AG08396 (cell line): ENCODE measurements at regions not wholly inside any gene's neighbourhood (a gene's known extent, or its start where the extent isn't known, plus 50 kb on each side); places are given as distances from the start of the nearest gene placed in this dataset.
"Not testable (repeated sequence)": the region's sequence is repeated elsewhere in the genome, so short reads cannot be mapped to it uniquely, and the experiment has no call there.

Experiments used
- DNase-seq: peaks from one replicate; pipeline ENCODE4 v3.0.0; 2012; ENCODE audit warnings: low spot score, mixed read lengths

DNA sequence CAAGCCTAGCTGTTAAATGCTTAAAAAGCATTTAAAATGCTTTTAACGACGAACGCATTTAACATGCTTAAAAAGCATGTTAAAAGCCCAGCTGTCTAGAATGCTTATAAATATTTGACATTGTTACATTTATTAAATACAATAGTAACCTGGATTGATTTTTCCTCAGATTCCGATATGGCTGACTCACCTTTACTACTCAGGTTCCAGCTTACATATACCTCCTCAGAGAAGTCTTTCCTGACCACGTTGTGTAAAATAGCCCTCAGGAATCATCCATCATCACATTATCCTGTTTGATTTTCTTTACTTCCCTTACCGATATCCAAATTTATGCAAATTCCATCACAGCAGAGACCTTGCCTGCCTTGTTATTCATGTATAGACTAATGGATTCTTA lies 51.4 kb downstream of the SLC41A2 start:
- DNase-seq, result no peak

DNA sequence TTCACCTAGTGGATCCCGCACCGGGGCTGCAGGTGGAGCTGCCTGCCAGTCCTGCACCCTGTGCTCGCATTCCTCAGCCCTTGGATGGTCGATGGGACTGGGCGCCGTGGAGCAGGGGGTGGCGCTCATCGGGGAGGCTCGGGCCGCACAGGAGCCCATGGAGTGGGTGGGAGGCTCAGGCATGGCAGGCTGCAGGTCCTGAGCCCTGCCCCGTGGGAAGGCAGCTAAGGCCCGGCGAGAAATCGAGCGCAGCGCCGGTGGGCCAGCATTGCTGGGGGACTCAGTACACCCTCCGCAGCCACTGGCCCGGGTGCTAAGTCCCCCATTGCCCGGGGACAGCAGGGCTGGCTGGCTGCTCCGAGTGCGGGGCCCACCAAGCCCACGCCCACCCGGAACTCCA lies 52.6 kb downstream of the SLC41A2 start:
- DNase-seq, result not testable (repeated sequence)

DNA sequence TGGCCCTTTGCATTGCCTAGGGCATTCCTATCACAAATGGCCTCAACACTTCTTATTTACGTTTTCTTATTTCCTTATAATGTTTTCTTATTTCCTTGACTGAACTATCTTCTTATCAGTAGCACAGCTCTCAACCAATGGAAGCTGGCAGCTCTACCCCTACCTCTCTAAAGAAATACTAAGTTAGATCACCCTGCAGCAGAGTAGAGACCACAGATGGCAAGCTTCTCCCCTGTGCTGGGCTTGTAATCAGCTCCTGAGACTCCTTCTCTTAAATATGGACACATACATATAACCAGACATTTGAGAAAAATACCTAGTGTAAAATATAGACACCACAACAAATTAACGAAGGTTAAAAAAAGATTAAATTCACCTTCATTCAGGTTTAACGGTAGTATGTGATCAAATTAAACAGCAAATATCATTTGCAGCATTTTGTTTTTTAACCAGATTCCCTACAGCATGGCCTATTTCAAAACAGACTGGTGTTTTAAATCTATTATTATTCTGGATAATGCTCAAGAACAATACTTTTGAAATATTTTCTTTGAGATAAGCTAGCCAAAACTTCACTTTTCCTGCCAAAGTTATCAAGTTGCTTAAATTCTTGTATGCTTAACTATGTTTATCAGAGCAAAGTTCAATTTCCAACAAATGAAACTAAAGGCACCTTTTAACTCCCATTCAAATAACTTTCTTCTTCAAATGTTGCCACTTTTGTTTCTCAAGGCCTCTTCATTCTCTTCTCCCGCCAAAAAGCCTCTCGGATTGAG lies 54.3 kb downstream of the SLC41A2 start:
- DNase-seq, result no peak

DNA sequence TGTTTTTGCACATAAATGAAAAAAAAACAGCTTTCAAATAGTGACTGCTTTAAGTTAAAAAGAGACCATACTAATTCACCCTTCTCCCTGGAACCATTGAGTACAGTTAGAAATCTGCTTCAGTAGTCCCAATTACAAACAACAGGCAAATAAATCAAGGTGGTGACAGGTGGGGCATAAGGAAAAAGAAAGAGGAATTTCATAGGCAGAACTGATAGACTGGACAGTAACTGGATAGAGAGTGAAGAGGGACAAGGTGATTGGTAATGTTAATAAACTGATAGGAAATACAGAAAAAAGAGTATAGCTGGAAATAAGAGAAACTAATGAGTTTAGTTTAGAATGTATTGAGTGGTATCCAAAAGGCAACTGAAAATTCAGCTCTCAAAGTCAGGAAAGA lies 56.0 kb downstream of the SLC41A2 start:
- no peak for DNase-seq

DNA sequence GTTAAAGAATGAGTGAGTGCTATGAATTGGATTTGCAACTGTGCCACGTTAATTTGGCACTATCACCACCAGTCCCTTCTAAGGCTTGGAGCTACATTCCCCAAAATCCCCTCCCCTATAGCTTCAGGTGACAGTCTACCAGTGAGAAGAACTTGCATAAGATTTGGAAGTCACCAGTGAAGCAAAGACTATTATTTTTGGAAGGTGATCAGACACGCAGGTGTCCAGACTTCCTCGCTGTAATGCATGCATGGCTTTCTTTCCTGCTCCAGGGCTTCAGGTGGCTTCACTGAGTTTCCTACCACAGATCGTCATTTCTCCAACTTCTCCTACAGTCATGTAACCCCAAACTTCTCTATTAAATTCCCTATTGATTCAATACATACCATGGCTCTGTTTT lies 61.4 kb downstream of the SLC41A2 start:
- no peak for DNase-seq

DNA sequence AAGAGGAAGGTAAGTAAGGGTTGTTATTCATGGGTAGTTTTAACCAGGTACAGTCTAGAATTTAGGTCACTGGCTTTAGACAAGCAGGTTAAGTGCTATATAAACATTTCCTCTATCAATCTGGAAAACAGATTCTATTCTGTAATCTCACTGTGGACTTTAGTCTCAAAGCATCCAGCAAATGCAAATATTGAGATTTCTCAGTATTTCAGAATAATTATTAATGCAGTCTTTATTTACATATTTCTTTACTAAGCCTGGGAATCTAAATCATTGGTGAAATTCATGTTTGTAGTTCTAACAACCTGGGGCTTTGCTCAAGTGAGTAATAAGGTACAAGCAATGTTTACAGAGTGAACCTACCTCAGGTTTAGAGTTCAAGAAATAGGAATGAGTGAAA lies 61.9 kb downstream of the SLC41A2 start:
- DNase-seq, result no peak

DNA sequence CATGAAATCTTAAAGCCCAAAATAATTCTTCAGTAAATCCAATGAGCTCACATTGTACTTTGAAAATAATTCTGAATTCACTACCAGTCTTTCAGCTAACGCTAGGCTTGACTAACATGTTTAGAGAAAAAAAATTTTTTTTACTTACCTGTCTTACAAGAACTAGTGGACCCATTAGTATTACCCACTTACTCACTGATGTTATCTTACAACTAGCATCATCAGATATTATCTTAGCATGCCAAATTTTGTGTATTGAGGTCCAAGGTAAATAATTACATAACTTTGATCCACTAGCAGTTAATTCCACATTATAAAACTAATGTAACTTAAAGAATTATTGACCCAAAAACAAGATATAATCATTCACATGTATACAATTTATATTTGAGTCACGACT lies 62.7 kb downstream of the SLC41A2 start:
- DNase-seq, result no peak

DNA sequence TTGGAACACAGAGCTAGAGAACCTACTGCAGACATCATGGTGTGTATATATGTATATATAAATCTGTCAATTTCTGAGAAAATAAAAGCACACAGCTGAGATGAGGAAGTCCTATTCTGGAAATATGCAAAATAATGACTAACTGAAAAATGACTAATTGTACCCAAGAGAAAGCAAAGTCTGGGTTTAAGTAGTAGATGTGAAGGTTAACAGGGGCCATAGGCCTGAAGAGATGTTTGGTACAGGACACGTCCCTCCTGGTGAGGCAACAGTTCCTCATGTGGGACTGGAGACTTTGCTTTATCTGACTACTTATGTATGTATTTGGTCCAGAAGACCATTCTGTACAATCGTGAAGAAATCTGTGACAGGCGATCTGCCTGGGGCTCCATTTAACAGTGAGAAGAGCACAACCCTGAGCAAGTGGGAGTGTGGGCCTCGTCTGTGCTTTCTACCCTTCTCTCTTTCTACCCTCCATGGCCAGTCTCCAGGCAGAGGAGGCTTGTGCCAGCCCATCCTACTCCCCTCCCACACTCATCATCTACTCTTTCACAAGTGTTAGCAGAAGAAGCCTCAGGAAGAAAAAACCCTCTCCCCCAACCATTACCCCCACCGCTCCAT lies 67.5 kb downstream of the SLC41A2 start:
- DNase-seq, result no peak

DNA sequence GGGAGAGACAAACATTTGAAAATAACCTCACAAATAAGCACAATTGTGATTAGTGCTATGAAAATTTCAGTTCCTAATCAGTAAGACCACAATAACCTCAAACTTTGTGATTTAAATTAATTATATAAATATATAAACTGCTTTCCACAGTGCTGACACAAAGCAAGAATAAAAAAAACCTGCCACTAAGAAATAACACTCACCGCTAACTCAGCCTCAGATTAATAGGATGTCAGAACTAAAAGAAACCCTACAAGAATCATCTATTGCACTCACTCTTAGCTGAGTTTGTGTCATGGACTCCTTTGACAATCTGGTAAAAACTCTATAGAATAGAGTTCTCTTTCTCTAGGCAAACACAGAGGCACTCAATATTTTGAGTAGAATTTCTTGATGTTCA lies 68.4 kb downstream of the SLC41A2 start:
- no peak for DNase-seq

DNA sequence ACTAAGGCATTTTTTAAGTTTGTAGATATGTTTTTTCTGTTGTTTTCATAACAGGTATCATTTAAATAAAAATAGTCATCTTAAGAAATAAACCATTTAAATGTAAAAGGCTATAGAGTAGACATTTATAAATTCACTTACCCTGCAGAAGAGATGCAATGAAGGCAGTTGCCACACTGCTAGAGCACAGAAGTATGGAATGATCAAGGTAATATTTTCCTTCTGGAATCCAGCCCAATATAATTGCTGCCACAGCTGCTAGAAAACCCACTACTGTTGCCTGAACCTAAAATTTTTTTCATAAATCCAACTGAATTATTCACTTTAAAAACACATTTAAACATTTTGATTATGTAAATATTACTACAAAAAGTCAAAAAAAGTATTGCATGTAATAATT lies 69.2 kb downstream of the SLC41A2 start:
- no peak for DNase-seq

DNA sequence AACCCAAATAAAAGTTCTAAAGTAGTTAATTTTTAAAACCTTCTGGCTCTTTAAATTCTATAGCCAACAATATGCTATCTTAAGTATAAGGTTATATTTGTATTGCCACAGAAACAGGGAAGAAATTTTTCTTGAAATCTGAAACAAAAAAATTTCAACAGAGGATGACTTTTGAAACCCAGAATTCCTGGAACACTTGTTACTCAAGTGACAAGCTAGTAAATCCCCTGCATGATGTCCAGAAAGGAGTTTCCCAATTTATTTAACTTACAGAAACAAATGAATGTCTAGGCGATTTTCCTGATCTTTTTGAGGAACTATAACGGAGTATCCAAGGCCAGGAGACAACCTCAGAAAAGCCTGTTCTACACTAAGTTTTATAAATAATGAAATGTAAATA lies 69.6 kb downstream of the SLC41A2 start:
- no peak for DNase-seq

DNA sequence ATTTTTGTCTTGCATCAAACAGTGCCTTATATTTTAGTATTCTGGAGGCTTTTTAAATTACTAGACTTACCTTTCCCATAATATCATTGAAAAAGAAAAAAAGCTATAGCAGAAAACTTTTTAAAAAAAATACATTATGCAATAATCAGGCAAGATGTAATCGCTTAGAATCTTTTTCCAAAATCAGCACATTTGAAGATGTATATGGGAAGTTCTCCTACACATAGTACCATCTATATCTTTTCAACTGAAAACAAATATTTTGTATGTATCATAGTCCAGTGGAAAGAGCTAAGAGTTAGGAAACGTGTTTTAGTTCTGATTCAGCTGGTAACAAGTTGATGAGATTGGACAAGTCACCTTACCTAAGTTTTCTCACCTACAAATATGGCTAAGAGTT lies 70.6 kb downstream of the SLC41A2 start:
- no peak for DNase-seq

DNA sequence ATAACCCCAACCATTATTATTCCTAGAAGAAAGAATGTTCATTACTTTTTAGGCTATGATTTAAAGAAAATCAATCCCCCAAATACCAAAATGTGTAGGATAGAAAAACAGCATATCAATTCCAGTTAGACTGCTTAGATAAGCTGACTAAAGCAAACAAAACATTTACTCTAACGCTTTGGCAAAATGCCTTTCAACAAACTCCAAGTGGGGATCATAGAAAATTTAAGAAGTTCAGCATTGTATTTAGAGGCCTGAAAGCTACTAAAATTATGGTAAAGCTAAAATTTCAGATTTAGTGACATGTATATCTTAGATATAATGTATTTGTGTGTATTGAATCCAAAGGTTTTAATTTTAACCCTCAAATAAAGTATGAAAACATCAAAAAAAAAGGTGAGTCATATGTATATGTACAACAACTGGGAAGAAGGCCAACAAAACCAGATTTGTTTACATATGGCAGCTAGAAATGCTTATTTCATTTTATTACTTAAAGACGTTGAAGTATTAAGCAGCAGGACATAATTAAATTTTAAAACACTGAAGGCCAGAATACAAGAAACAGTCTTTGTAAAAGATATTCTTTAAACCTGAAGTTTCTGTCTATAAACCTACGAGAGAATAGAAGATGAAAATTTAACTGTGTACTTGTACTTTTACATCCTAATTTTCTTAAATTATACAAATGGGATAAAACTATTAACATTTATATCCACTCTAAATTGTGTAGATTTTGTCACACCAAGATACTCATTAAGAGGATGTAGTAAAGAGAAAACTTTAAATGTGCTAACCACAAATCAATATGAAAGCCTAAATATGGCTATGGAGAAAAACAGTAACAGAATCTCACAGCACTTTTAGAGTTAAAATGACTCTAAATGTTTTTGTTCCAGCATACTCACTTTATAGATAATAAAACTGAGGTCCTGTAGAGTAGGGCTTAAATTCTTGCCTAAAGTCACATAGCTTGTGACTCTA lies 71.4 kb downstream of the SLC41A2 start:
- no peak for DNase-seq

DNA sequence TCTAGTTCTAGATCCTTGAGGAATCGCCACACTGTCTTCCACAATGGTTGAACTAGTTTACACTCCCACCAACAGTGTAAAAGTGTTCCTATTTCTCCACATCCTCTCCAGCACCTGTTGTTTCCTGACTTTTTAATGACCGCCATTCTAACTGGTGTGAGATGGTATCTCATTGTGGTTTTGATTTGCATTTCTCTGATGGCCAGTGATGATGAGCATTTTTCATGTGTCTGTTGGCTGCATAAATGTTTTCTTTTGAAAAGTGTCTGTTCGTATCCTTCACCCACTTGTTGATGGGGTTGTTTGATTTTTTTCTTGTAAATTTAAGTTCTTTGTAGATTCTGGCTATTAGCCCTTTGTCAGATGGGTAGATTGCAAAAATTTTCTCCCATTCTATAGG lies 79.2 kb downstream of the SLC41A2 start:
- not testable (repeated sequence) for DNase-seq

DNA sequence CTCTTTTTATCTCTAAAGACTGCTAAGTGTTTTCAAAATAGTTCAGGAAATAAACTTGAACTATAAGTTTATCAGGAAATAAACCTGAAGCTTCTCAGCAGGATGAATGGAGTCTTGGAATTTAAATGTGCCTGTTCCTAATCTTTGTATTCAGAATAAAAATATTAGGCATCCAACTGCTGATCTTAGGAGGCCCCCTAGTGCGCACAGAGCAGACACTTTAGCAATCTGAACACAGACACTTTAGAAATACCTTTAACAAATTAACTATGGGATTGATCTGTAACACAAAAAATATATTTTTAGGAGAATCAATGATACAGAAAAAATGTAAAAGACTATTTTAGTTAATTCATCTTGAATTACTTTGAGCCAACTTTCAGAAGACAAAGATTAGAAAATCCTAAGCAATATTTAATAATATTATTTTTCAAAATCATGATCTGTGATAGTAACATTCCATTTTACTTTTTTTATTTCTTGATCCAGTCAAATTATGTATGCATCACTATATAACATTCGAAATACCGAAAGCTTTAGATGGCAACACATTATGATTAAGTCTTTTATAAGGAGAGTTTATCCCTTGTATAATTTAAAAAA lies 80.9 kb downstream of the SLC41A2 start:
- peak; percentile 33 for DNase-seq

DNA sequence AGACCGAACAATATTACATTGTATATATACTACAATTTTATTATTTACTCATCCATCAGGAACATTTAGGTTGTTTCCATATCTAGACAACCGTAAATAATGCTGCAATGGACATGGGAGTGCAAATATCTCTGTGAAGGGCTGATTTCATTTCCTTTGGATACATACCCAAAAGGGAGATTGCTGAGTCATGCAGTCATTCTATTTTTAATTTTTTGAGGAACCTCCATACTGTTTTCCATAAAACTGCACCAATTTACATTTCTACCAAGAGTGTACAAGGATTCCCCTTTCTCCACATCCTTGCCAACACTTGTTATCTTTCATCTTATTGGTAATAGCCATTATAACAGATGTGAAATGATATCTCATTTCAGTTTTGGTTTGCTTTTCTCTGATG lies 84.7 kb downstream of the SLC41A2 start:
- DNase-seq, result no peak

DNA sequence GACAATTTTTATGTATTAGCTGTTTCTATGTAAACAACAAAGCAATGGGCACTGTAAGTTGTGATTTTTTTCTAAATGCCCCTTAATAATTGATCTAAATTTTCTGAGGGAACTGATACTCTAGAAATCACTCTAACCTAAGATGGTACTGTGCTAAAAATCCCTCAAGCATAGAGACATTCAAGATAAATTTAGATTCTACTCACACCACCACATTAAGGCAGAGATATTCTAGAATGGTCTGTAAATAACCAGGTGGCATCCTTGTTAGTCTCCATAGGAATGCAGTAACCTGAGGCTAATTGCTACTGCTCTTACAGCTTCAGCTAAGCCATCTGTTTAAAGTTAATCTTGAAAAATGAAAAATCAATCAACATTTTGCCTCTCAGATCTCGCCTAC lies 87.3 kb downstream of the SLC41A2 start:
- no peak for DNase-seq

DNA sequence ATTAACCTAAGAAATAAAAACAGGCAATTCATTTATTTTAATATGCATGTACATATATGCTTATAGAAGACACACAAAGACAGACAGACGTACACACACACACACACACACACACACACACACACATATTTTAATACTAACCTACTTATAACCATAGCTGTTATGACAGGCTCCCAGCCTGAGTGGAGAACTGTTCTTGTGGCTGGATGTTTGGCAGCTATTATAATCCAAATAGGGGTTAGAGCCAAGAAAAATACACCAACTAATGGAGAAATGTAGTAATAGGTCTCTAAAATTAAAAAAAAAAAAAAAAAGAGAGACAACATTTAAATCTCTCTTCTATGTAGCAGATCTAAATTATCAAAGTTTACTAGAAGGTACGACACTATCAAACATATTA lies 91.8 kb downstream of the SLC41A2 start:
- peak; percentile 23 for DNase-seq

DNA sequence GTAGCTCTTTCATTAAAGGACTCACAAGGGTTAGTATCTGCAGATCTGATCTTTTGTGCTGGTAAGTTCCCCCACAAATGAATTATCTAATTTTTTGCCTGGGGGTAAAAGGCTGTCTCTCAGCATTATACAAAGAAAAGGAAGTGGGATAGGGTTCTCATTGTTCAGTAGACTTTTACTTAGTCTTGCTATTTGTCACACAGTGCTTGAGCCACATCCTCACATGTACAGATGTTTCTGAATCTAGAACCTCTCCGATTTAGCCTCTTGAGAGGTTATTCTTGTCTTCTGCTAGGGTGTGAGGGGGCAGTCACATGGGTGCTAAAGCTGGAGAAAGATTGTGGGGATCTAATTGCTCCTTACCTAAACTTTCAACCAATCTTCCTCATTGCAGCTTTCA lies 93.0 kb downstream of the SLC41A2 start:
- DNase-seq, result no peak

DNA sequence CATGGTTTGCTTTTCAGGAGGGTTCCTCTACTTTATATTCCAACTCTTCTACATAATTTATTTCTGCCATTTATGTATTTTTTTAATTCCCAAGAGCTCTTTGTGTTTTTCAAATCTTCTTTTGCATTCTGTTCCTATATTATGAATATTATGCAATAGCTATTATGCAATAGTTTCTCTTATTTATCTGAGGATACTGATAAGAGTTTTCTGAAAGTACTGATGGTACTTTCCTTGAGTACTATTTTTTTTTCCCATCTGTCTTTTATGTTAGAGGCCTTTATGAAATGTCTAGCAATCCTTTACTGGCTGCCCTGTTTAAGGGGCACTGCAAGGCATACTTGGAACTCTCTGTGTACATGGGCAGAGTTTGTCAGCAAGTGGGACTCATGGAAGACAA lies 93.4 kb downstream of the SLC41A2 start:
- DNase-seq, result no peak

DNA sequence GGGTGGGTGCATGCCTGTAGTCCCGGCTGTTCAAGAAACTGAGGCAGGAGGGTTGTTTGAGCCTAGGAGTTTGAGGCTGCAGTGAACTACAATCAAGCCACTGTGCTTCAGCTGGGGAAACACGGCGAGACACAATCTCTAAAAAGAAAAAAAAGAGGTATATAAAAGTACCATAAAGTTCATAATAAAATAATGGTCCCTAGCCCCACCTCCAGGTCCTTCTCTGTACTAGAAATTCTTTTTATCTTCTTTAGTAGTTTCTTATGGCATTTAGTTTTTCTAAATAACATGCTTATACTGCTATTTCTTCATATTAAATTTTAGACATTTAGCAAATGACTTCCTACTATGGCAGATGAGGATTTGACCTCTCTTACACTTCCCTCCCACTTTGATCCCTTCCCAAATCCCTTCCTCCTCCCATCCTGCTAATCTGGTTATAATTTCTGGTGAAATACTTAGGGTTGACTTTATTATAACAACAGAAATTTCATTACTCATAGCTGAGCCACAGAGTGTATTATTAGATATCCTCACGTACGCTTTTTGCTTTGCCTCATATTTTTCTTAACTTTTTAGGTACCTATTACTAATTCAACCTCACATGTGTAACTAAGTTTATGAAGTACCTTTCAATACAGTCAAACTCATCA lies 94.7 kb downstream of the SLC41A2 start:
- peak; percentile 23 for DNase-seq
